Right ventricle myocardium superior (tissue), 1 donor: ENCODE measurements at regions not wholly inside any gene's neighbourhood (a gene's known extent, or its start where the extent isn't known, plus 50 kb on each side); places are given as distances from the start of the nearest gene placed in this dataset.

Experiments used
- ATAC-seq: fragments of 200-7000 bp; cut with Tn5 transposase; one replicate; pipeline ENCODE4 v1.9.1; 2020; ENCODE audit warnings: mild to moderate bottlenecking; ENCODE audit not compliant: poor library complexity
- DNase-seq: peaks from one replicate; pipeline ENCODE4 v3.0.0-alpha.2; 2020
- intact Hi-C: fragments of 100-400 bp; cut with DNase I; formaldehyde crosslinking; loops from one replicate; pipeline ENCODE4 v1.11.2; 2022
- donor health status: DM: no; HTN: yes; CAD: no; lungs with severe emphysema.

DNA sequence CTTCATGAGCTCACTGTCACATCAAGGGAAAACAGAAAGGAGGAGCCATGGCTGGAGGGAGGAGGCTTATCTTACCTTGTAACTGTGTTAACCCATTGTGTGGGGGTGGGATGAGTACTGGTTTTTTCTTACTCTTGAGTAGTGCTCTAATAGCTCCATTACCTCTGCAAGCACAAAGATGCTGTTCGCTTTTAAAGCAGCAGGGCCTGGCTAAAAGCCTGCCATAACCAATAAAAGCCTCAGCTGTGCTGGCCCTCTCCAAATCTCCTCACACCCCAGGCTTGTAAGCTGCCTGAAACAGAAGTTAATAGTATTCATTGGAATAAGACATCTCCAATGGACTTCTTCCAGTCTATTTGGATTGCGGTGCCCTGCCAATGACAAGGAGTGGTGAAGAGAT is 544.1 kb downstream of the TUSC7 start:
- ATAC-seq = no peak
- intact Hi-C loops = no loop called here
- no peak for DNase-seq

DNA sequence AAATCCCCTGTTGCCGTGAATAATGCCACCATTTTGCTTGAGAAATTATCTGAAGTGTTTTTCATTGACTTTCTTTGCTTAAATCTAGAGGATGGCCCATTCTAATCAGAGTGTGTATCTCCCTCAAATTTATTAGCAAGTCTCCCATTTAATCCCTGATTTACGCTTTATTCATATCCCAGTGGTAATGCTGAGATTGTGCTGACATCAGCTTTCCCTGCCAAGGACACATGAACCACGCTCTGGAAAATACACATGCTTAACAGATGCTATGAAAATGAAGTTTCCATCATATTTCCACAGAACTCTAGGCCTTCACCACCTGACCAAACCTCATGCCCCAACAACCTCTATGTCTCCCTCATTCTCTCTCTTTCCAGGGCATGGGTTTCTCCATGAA is 545.4 kb downstream of the TUSC7 start:
- no peak for ATAC-seq
- intact Hi-C loops = no loop called here

GRCh38 chr3:117255736-117256135 is 546.2 kb downstream of the TUSC7 start:
- DNase-seq = no peak
- ATAC-seq = no peak
- intact Hi-C loops = no loop called here

More for the DNA sequence above, 545.4 kb downstream of the TUSC7 start:
- no peak for DNase-seq

- DNase-seq (no peak), ATAC-seq (no peak)
- intact Hi-C loops = no loop called here
These were observed 552.4 kb downstream of the TUSC7 start for GRCh38 chr3:117261983-117262421.

DNA sequence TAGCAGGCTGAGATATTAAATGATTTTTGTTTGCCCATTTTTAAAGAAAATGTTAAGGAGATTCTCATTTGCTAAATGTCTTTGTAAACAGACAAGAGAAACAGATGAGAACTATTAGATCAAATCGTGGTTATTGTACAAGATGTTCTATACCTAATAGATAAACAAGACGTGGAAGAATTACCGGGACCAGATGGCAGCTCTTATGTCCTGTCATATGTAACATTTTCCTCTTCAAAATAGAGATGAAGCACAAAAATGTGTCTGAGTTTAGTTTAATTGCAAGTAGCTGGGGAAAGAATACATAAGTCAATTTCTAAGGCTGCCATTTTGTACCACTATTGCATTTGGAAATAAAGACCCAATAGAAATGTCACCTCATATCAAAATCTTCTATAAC is 553.7 kb downstream of the TUSC7 start:
- intact Hi-C loops = no loop called here
- DNase-seq = no peak
- ATAC-seq = no peak

DNA sequence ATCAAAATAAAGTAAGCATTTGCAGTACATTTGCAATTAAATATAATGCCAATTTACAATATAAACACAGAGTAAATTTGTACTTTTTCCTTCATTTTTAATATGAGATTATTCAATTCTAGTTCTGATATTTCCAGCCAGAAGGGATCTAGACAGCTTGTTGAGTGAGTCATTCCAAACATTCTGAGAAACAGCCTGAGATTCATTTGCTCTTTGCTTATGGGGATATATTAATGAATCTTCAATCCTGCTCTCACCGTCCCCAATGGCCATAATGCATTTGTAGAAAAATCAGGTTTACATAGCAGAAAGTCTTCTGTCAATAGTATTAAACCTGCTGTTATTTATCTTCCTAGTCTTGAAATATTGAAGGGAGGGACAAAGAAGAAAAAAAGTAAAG is 554.2 kb downstream of the TUSC7 start:
- DNase-seq (no peak), ATAC-seq (no peak)
- intact Hi-C loops = no loop called here

DNA sequence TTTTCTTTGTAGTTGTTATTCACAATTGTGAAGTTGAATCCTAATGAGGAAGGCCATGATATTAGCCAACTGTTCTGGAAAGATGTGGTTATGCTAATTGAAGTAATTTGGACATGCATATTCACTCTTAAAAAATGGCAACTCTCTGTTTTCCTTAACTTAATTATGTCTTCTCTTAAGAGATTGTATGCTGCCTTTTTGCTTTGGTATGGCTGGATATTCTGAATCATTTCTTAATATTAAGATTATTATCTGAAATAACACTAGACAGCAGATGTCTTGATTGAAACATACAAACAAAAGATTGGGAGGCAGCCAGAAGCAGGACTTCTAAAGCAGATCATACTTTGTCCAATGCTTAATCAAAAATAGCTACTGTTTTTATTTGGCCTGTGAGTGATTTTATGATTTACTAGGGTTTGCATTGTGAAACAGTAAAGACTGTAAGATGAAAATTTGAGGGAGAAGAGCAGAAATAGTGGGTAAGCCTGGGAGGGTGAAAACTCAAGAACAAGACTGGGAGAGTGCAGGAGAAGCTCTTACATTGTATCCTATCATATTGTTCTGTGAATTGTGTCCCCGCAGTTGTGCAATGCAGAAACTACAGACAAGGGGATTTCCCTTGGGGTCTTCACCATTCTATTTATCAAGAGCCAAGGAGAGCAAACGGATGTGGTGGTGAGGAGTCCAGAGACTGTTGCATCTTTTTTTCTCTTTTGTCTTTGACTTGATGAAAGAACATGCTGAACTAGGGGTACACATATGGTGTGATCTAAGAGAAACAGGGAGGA is 554.8 kb downstream of the TUSC7 start:
- intact Hi-C loops = no loop called here
- DNase-seq (no peak), ATAC-seq (no peak)

- ATAC-seq = no peak
- DNase-seq = no peak
- intact Hi-C loops = no loop called here
These were observed 557.2 kb downstream of the TUSC7 start for GRCh38 chr3:117266806-117267205.

- no peak for ATAC-seq
- DNase-seq = no peak
- intact Hi-C loops = no loop called here
These were observed 558.7 kb downstream of the TUSC7 start for GRCh38 chr3:117268318-117268717.

DNA sequence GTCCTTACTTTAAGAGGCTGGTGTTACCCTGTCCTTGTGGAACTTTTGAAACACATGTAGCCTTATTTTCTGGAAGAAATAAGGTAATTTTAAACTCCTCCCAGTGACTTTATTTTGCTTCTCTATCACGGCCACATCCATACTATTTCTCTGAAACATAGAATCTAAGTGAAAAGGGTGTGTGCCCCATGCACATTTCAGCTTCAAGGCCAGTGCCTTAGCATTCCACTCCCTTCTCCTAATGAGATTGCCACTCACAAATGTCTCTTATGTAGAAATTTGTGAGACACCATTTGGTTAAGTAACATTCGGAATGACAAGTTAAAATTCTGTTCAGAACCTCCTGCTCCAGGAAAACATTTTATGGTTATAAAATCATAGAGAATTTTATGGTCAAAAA is 562.7 kb downstream of the TUSC7 start:
- ATAC-seq (no peak), DNase-seq (no peak)
- intact Hi-C loops = no loop called here

- no peak for ATAC-seq
- intact Hi-C loops = no loop called here
- no peak for DNase-seq
These were observed 563.4 kb downstream of the TUSC7 start for GRCh38 chr3:117272876-117273523.

- DNase-seq (no peak), ATAC-seq (peak; percentile 25)
- intact Hi-C loops = no loop called here
These were observed 568.2 kb downstream of the TUSC7 start for GRCh38 chr3:117277816-117278215.

GRCh38 chr3:117278424-117279190 is 569.0 kb downstream of the TUSC7 start:
- ATAC-seq = peak; percentile 25
- intact Hi-C loops = no loop called here
- no peak for DNase-seq

- ATAC-seq (no peak), DNase-seq (no peak)
- intact Hi-C loops = no loop called here
These were observed 571.8 kb downstream of the TUSC7 start for GRCh38 chr3:117281371-117281770.

- no peak for ATAC-seq
- intact Hi-C loops = no loop called here
- no peak for DNase-seq
These were observed 573.0 kb downstream of the TUSC7 start for GRCh38 chr3:117282566-117282965.

DNA sequence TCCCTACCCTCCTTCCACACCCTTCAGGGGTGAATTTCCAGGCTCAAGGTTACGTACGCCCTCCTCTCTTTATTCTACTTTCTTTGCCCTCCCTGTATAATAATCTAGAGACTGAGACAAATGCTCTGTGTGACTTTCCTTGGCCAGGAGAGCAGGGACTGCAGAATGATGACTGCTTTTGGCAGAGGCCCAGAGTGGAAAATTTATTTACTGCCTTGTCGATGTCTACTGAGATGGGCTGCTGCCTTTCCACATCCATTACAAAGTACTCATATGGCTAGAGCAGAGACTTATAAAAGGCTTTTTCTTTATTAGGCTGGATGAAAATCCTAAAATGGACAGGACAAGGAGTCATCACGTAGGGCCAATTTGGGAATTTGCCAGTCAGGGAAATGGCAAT is 576.2 kb downstream of the TUSC7 start:
- intact Hi-C loops = no loop called here
- DNase-seq (no peak), ATAC-seq (no peak)

- ATAC-seq (no peak), DNase-seq (no peak)
- intact Hi-C loops = no loop called here
These were observed 576.9 kb downstream of the TUSC7 start for GRCh38 chr3:117286488-117286887.

DNA sequence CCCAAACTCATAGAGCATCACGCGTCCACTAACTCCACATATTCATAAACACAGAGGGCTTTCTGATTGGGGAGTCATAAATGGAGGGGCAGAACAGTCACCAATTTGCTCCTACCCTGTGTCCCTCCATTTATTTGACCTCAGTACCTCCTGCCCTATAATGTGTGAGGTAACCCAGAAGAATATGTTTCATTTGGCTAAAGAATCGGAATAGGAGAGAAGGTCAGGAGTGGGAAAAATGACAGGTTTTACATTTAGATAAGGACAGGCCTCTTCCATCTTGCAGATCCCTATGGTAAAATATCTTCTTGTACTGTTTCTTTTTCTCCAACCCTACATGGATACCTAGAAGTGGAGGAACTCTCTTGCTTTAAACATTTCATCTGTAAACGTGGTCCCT is 578.0 kb downstream of the TUSC7 start:
- DNase-seq (no peak), ATAC-seq (no peak)
- intact Hi-C loops = no loop called here

DNA sequence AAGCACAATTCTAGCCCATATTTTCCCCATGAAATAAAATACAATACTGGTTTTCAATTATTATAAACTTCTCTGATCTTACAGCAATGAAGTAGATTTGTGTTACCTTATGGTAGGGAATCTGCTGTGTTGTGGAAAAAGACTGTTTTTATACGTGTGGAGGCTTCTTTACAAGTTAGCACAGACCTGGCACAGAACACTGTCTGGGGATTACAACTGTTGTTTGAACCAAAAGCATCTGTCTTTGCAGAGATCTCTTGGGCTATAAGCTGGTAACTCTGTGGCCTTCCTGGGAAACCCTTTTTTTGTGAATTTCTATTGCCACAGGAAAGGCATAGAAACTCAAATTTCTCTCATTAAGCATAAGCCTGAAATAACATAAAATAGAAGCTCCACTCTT is 581.9 kb downstream of the TUSC7 start:
- intact Hi-C loops = no loop called here
- ATAC-seq (no peak), DNase-seq (no peak)

GRCh38 chr3:117297065-117297464 is 587.5 kb downstream of the TUSC7 start:
- ATAC-seq = no peak
- no peak for DNase-seq
- intact Hi-C loops = no loop called here
